Right cardiac atrium (tissue), 5 donors: ENCODE measurements at regions not wholly inside any gene's neighbourhood (a gene's known extent, or its start where the extent isn't known, plus 50 kb on each side); places are given as distances from the start of the nearest gene placed in this dataset.

Source experiments
- ATAC-seq, 2 donors: fragments of 200-7000 bp; cut with Tn5 transposase; one replicate each; pipeline versions ENCODE4 v1.8.0 to v1.9.1; 2020; ENCODE audit warnings: moderate library complexity in 2 of 2, mild to moderate bottlenecking in 1 of 2
- DNase-seq, 3 donors: peaks; one replicate each; pipeline ENCODE4 v3.0.0-alpha.2; 2020
- H3K27ac ChIP-seq: one replicate; pipeline ENCODE4 v1.5.1; 2013; ENCODE audit warnings: mild to moderate bottlenecking, low read length, control low read depth, moderate library complexity
- H3K27me3 ChIP-seq: one replicate; pipeline ENCODE4 v1.6.1; 2013; ENCODE audit not compliant: control insufficient read depth, insufficient read depth
- H3K4me1 ChIP-seq: one replicate; pipeline ENCODE4 v1.6.1; 2013; ENCODE audit warnings: low read length; ENCODE audit not compliant: control insufficient read depth, insufficient read depth
- H3K4me3 ChIP-seq: one replicate; pipeline ENCODE4 v1.5.1; 2013; ENCODE audit warnings: low read length, control low read depth
- H3K9me3 ChIP-seq: one replicate; pipeline ENCODE4 v1.6.1; 2013; ENCODE audit warnings: low read length; ENCODE audit not compliant: control insufficient read depth
- WGBS: extraction: QIAGEN DNeasy Blood & Tissue Kit; methylation state at CpG from one replicate; pipeline ENCODE4 v1.1.7; 2013; 5-methylcytosine and 5-hydroxymethylcytosine counted together
- intact Hi-C, 4 donors: fragments of 100-400 bp; cut with DNase I; formaldehyde crosslinking; loops; one replicate each; pipeline versions ENCODE4 v1.11.0 to v1.14.0; 2022 to 2023
- donor health status: healthy with polysubstance abuse.
- donor health status: DM: no; HTN: yes; CAD: no.
- donor health status: DM: no; HTN: no; CAD: no.
- donor health status: DM: no; HTN: yes; CAD: no; lungs with severe emphysema.
- donor health status: DM: yes; HTN: yes; CAD: no.

DNA sequence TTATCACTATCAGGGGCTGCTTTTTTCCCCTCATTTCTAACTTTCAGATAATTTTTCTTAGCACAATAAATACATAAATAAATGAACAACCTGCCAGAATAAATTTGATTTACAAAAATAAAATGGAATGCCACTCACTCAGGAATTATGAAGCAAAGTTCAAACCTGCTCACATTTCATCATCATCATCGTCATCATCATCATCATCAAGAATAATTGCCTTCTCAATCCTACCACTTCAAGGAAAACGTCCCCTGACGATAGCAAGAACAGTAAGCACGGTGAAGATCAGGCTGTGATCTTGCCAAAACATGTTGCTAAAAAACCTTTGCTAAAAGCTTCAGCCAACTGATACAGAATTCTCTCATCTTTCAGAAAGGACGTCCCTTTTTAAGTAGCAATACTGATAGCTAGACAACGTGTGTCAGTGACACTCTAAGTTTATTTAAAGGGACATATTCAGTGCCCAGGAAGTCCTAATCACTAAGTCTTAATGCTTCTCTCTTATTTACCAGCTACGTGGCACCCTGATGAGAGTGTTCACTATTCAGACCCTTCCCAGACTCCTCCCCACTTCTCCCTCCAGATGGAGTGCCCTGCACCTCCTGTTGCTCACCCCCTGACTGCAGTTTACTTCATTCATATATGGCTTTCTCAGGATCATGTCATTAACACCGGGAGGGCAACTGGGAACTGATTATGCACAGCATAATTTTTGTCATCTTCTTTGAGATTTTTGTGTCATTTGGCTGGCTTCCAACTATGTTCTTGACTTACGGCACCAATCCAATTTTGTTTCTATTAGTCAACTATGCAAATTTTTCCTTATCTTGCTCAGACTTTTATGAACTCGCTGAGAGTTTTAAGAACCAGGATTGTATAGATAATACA, 200.1 kb upstream of the GUCY1A2 start:
- no peak overlapping the region for H3K4me3 ChIP-seq
- no peak overlapping the region for H3K27ac ChIP-seq
- DNase-seq = no peak
- 25% methylated on average over 10 of the region's 10 CpGs for WGBS
- H3K4me1 ChIP-seq = no peaks in the 10 kb centered on the region
- intact Hi-C loops = no loop called here
- H3K9me3 ChIP-seq = no peaks in the 10 kb centered on the region
- no peak for ATAC-seq
- H3K27me3 ChIP-seq = no peaks in the 10 kb centered on the region

DNA sequence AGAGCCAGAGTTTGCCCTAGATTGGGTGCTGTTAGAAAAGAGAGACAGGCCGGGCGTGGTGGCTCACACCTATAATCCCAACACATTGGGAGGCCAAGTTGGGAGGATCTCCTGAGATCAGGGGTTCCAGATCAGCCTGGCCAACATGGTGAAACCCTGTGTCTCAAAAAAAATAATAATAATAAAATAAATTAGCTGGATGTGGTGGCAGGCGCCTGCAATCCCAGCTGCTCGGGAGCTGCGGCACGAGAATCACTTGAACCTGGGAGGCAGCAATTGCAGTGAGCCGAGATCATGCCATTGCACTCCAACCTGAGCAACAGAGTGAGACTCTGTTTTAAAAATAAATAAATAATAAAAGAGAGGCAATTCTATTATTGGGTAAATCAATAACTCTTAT, 199.2 kb upstream of the GUCY1A2 start:
- intact Hi-C loops = no loop called here
- no peak overlapping the region for H3K27ac ChIP-seq
- DNase-seq = no peak
- H3K4me3 ChIP-seq = no peak overlapping the region
- no peaks in the 10 kb centered on the region for H3K4me1 ChIP-seq
- no peaks in the 10 kb centered on the region for H3K27me3 ChIP-seq
- no peaks in the 10 kb centered on the region for H3K9me3 ChIP-seq
- WGBS = 95% methylated on average over 7 of the region's 7 CpGs
- no peak for ATAC-seq

DNA sequence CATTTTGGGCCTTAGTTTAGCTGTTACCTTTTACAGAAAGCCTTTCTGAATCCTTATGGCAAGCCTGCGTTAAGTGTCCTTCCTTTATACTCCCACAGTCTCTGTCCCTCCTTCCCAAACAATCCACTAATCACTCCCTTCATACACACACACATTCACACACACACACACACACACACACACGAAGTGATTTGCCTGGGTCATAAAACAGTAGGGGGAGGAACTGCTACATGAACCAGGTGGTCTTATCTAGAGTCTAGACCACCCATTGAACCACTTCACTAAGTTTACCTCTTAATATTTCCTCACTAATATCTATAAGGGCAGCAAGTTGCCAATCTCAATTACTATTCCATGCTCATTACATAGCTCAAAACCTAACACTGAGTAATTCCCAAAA, 196.7 kb upstream of the GUCY1A2 start:
- no peaks in the 10 kb centered on the region for H3K9me3 ChIP-seq
- intact Hi-C loops = no loop called here
- 45% methylated on average over 2 of the region's 2 CpGs for WGBS

DNA sequence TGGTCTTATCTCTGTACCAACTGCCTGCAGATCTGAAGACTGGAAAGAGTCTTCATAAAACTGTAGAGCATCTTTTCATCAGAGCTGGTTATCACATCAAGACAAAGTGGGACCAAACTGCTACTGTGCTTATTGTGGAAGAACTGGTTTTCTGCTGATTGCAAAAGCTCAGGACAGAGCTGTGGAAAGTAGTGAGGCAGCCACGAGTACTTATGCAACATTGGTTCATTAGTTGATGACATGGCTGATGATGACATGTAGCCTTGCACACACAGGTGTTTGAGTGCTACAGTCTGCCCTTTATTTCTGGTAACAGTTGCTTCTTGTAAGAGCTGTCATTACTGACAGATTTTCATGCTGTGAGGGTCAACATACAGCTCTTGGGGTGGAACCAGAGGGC, 185.4 kb upstream of the GUCY1A2 start:
- Histone ChIP-seq H3K27ac (no peak overlapping the region), H3K27me3 (no peaks in the 10 kb centered on the region), H3K4me1 (no peaks in the 10 kb centered on the region), H3K9me3 (no peaks in the 10 kb centered on the region), H3K4me3 (no peak overlapping the region)
- ATAC-seq = no peak
- intact Hi-C loops = no loop called here
- no peak for DNase-seq
- WGBS = 33% methylated on average over 1 of the region's 1 CpG

More for the DNA sequence above, 196.7 kb upstream of the GUCY1A2 start:
- no peak overlapping the region for H3K4me3 ChIP-seq
- DNase-seq (no peak), ATAC-seq (no peak)
- no peaks in the 10 kb centered on the region for H3K27me3 ChIP-seq
- no peaks in the 10 kb centered on the region for H3K4me1 ChIP-seq
- H3K27ac ChIP-seq = no peak overlapping the region

DNA sequence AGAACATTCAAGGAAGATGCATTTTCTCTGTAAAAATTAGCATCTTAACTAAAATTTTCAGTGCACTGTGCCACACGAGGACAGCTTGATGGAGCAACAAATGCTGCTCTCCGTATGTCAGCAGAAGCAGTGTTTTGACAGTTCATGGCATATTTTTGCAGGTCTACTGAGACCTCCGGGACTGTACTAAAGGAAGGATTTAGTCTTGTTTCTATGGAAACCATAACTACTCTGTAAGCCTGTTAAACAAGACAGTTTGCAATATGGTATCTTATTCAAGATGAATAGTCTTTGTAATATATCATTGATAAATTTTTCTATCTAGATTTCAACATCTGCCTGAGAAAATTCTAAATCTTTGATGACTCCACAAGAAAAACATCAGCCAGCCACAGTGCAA, 184.0 kb upstream of the GUCY1A2 start:
- no peaks in the 10 kb centered on the region for H3K9me3 ChIP-seq
- ATAC-seq (no peak), DNase-seq (no peak)
- intact Hi-C loops = no loop called here
- H3K27ac ChIP-seq = no peak overlapping the region
- no peaks in the 10 kb centered on the region for H3K27me3 ChIP-seq
- no peak overlapping the region for H3K4me3 ChIP-seq
- no peaks in the 10 kb centered on the region for H3K4me1 ChIP-seq
- 42% methylated on average over 3 of the region's 3 CpGs for WGBS

DNA sequence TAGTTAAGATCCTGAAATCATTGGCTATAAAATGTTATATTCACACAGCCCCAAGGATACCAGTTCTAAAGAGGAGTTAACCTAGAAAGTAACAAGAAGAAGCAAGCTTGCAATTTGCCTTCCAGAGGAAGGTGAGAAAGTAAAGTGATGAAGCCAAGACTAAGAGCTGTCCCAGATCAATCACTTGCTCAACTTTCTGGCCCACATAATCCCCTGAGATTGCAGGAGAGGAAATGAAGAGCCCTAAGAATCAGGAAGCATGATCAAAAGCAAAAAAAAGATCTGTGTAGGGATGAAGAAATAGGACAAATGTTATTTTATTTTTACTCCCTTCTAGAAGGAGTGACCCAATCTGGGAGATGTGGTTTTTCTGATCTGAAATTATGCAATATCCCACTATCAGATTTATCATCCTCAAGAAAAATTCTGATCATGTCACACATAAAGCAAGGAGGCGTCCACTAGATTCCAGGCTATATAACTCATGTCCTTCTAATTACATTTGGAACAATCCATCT, 180.3 kb upstream of the GUCY1A2 start:
- WGBS = 69% methylated on average over 1 of the region's 1 CpG
- H3K4me1 ChIP-seq = no peaks in the 10 kb centered on the region
- no peak for DNase-seq
- intact Hi-C loops = no loop called here
- H3K4me3 ChIP-seq = no peak overlapping the region
- no peak for ATAC-seq
- no peak overlapping the region for H3K27ac ChIP-seq
- H3K9me3 ChIP-seq = no peaks in the 10 kb centered on the region
- H3K27me3 ChIP-seq = no peaks in the 10 kb centered on the region

DNA sequence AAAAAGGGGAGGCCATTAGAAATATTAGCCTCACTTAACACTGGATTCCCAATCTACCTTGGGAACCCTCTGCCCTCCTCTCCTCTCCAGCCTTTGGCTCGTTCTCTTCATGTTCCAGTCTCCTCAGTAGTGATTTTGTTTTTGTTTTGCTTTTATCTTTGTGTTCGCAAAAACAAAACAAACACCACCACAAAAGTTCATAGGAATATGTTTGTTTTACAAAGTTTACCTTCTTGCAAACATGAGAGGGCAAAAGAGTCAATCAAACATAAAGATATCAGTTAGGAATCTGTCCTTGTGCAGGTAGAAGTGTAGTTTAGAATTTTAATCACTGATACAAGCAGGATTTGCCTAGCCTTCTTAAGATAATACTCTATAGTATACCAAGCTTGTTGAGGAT, 179.7 kb upstream of the GUCY1A2 start:
- ATAC-seq (no peak), DNase-seq (no peak)
- Histone ChIP-seq H3K9me3 (peaks cover 2% of the 10 kb centered on the region), H3K4me1 (no peaks in the 10 kb centered on the region), H3K4me3 (no peak overlapping the region), H3K27me3 (no peaks in the 10 kb centered on the region), H3K27ac (no peak overlapping the region)
- intact Hi-C loops = no loop called here
- WGBS = 70% methylated on average over 2 of the region's 2 CpGs

DNA sequence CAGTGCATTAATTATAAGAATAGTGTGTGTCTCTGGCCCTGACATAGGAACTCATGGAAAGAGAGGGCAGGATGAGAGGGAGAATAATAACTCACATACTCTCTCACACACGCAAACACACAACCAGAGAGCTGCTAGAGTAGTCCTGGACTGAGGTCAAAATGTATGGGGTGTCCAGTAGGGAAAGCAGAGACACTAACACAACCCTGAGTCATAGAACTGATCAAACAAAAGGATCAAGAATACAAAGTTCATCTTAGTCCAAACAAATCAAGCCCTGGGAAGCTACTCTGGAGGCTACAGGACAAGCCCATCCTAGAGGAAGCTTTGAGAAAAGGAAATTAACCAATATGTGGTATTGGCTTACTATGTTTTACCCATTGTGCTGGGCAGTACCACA, 178.5 kb upstream of the GUCY1A2 start:
- Histone ChIP-seq H3K9me3 (peaks cover 2% of the 10 kb centered on the region), H3K27ac (no peak overlapping the region), H3K4me3 (no peak overlapping the region), H3K27me3 (no peaks in the 10 kb centered on the region), H3K4me1 (no peaks in the 10 kb centered on the region)
- intact Hi-C loops = no loop called here
- ATAC-seq (no peak), DNase-seq (no peak)
- 81% methylated on average over 1 of the region's 1 CpG for WGBS

DNA sequence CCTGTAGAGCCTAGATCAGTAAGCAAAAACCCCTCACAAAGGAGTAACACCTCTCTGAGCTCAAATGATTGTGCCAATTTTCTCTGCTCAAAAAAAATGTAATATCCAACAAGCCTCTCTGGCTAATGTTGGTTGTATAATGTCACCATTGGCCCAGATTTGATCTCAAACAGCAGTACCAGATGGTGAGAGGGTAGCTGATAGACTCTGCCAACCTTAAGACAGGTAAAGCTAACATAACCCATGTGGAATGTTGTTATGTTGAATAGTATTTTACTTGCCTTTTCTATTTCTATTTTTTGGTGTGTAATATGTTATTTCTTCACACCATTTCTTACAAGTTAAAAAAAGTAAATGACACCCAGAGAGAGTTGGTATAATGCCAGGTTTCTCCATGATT, 166.7 kb upstream of the GUCY1A2 start:
- Histone ChIP-seq H3K4me3 (no peak overlapping the region), H3K4me1 (no peaks in the 10 kb centered on the region), H3K27ac (no peak overlapping the region), H3K27me3 (no peaks in the 10 kb centered on the region), H3K9me3 (no peaks in the 10 kb centered on the region)
- intact Hi-C loops = no loop called here
- ATAC-seq = no peak
- no peak for DNase-seq

DNA sequence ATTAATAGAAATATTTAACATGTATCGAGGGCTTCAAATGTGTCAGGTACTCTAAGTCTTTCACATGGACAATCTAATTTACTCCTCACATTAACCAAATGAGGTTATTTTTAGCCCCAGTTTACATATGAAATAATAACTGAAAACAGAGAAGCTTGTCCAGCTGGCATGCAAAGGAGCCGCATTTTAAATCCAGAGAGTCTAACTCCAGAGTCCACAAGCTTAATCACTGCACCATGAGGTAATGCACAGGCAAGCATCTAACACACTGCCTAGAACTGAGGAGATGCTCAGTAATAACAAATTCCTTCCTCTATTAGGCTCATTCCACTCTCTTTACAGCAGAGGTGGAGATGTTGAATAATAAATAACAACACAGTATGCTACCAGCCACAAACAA, 165.7 kb upstream of the GUCY1A2 start:
- intact Hi-C loops = no loop called here
- no peak overlapping the region for H3K27ac ChIP-seq
- DNase-seq (no peak), ATAC-seq (no peak)
- WGBS = 72% methylated on average over 2 of the region's 2 CpGs
- H3K4me1 ChIP-seq = no peaks in the 10 kb centered on the region
- no peaks in the 10 kb centered on the region for H3K27me3 ChIP-seq
- no peaks in the 10 kb centered on the region for H3K9me3 ChIP-seq
- no peak overlapping the region for H3K4me3 ChIP-seq

DNA sequence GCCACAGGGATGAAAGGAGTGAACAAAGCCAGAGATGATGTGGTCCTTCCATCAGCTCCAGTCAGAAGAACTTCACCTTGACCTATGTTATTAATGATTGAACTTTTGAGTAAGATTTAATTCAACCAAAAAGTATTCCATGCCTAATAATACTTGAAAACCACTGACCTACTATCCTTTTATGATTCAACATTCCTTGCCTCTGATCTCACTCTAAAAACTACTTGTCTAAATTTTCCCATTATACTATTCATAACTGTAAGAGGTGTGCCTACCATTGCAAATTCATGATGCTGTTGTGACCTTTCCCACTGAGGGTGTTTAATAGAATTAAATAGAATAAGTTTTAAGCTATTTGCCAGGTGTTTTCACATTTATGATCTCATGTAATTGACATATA, 164.7 kb upstream of the GUCY1A2 start:
- H3K4me1 ChIP-seq = no peaks in the 10 kb centered on the region
- no peak for DNase-seq
- H3K27ac ChIP-seq = no peak overlapping the region
- no peaks in the 10 kb centered on the region for H3K9me3 ChIP-seq
- intact Hi-C loops = no loop called here
- H3K4me3 ChIP-seq = no peak overlapping the region
- H3K27me3 ChIP-seq = no peaks in the 10 kb centered on the region
- no peak for ATAC-seq

DNA sequence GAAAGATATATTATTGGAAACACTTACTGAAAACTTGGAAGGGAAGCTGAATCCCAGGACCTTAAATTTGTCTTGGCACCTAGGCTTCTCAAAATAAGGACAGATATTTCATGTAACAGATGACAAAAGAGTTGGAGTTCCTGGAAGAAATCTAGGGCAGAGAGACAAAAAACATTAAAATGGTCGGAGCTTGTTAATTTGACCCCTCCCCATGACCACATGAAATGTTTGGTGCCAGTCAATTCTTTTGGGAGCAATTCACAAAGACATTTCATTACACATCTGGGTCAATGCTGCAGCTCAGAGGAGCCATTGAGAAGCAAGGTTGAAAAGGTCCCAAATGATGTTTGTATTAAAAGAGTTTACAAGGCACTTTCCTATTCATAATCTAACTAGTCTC, 162.0 kb upstream of the GUCY1A2 start:
- WGBS = 39% methylated on average over 1 of the region's 1 CpG
- no peak for ATAC-seq
- Histone ChIP-seq H3K4me1 (no peaks in the 10 kb centered on the region), H3K27me3 (no peaks in the 10 kb centered on the region), H3K9me3 (no peaks in the 10 kb centered on the region), H3K4me3 (no peak overlapping the region), H3K27ac (no peak overlapping the region)
- intact Hi-C loops = no loop called here
- no peak for DNase-seq
